Osteoblast (primary cell): ENCODE measurements at regions not wholly inside any gene's neighbourhood (a gene's known extent, or its start where the extent isn't known, plus 50 kb on each side); places are given as distances from the start of the nearest gene placed in this dataset.

Experiments used
- DNase-seq: peaks from one replicate; pipeline ENCODE4 v3.0.0; 2011; ENCODE audit warnings: low spot score, mixed read lengths; ENCODE audit not compliant: insufficient read length; ENCODE audit errors: missing footprints
- H2AFZ ChIP-seq: 2 replicates; pipeline ENCODE4 v1.6.0; 2011; ENCODE audit warnings: mild to moderate bottlenecking, low read length
- H3K27ac ChIP-seq: 2 replicates; pipeline ENCODE4 v1.5.1; 2011; ENCODE audit warnings: mild to moderate bottlenecking, low read depth, low read length, moderate library complexity
- H3K27me3 ChIP-seq: 2 replicates; pipeline ENCODE4 v1.6.0; 2012; ENCODE audit warnings: mild to moderate bottlenecking, control low read depth, inconsistent platforms, low read length, moderate library complexity; ENCODE audit not compliant: insufficient read depth
- H3K36me3 ChIP-seq: 2 replicates; pipeline ENCODE4 v1.5.1; 2011; ENCODE audit warnings: mild to moderate bottlenecking, low read length, control low read depth, moderate library complexity; ENCODE audit not compliant: insufficient read depth
- H3K4me1 ChIP-seq: 2 replicates; pipeline ENCODE4 v1.5.1; 2011; ENCODE audit warnings: mild to moderate bottlenecking, low read length, control low read depth, moderate library complexity; ENCODE audit not compliant: insufficient read depth
- H3K4me2 ChIP-seq: 2 replicates; pipeline ENCODE4 v1.6.0; 2011; ENCODE audit warnings: mild to moderate bottlenecking, low read length; ENCODE audit not compliant: insufficient read depth
- H3K4me3 ChIP-seq: fragments of 200-600 bp; sonication (generic); 3 replicates; pipeline ENCODE4 v1.5.1; 2012; ENCODE audit warnings: mild to moderate bottlenecking, low read length, inconsistent platforms; ENCODE audit not compliant: insufficient read depth
- H3K79me2 ChIP-seq: 2 replicates; pipeline ENCODE4 v1.6.0; 2012; ENCODE audit warnings: mild to moderate bottlenecking, low read length, control low read depth, inconsistent platforms; ENCODE audit not compliant: insufficient read depth
- H3K9me3 ChIP-seq: 2 replicates; pipeline ENCODE4 v1.5.1; 2011; ENCODE audit warnings: low read depth, low read length, control low read depth
- H4K20me1 ChIP-seq: 2 replicates; pipeline ENCODE4 v1.6.0; 2012; ENCODE audit warnings: mild to moderate bottlenecking, low read length, control low read depth; ENCODE audit not compliant: insufficient read depth
- TF ChIP-seq, protein P1 (sequence below): IDR thresholded peaks from 2 replicates; pipeline ENCODE4 v1.5.1; 2011; ENCODE audit warnings: mild to moderate bottlenecking, low read depth, low read length, moderate library complexity; ENCODE audit errors: extremely low read depth

DNA sequence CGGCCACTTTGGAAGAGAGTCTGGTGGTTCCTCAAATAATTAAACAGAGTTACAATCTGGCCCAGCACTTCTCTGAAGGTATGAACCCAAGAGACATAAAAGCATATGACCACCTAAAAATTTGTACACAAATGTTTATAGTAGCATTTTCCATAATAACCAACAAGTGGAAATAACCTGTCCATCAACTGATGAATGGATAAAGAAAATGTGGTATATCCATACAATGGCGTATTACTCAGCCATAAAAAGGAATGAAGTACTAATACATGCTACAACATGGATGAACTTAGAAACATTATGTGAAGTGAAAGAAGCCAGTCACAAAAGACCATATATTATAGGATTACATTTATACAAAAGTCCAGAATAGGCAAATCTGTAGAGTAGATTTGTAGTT is 76.0 kb upstream of the RGPD5 start:
- H2AFZ ChIP-seq, result no peak overlapping the region
- no peaks in the 10 kb centered on the region for H3K36me3 ChIP-seq
- H3K4me1 ChIP-seq, result no peaks in the 10 kb centered on the region
- no peak overlapping the region for H3K4me2 ChIP-seq
- H3K4me3 ChIP-seq, result no peak overlapping the region
- peaks cover 3% of the 10 kb centered on the region for H3K27me3 ChIP-seq
- no peak overlapping the region for H3K27ac ChIP-seq
- H3K9me3 ChIP-seq, result no peaks in the 10 kb centered on the region
- no peaks in the 10 kb centered on the region for H4K20me1 ChIP-seq
- no peak for DNase-seq
- H3K79me2 ChIP-seq, result no peaks in the 10 kb centered on the region
- TF ChIP-seq, protein P1, sequence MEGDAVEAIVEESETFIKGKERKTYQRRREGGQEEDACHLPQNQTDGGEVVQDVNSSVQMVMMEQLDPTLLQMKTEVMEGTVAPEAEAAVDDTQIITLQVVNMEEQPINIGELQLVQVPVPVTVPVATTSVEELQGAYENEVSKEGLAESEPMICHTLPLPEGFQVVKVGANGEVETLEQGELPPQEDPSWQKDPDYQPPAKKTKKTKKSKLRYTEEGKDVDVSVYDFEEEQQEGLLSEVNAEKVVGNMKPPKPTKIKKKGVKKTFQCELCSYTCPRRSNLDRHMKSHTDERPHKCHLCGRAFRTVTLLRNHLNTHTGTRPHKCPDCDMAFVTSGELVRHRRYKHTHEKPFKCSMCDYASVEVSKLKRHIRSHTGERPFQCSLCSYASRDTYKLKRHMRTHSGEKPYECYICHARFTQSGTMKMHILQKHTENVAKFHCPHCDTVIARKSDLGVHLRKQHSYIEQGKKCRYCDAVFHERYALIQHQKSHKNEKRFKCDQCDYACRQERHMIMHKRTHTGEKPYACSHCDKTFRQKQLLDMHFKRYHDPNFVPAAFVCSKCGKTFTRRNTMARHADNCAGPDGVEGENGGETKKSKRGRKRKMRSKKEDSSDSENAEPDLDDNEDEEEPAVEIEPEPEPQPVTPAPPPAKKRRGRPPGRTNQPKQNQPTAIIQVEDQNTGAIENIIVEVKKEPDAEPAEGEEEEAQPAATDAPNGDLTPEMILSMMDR, result no peak

DNA sequence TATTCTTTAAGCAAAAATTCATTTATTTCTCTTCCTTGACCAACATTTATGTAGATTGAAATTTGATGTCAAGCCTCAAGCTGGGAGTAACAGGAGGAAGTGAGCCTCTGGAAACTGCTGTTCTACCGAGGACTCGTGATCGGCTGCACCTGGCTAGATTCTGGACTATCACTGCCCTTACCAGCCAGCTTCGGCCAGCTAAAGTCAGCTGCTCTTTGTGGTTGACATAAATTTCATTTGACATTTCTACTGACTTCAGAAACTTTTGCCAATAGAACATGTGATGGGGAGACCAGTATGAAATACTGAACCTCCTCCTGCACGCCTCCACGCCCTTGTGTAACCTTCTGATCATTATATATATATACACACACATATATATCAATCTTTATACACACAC is 74.2 kb upstream of the RGPD5 start:
- Histone ChIP-seq H3K36me3 (no peaks in the 10 kb centered on the region), H3K4me1 (no peaks in the 10 kb centered on the region), H3K9me3 (no peaks in the 10 kb centered on the region), H3K4me2 (no peak overlapping the region), H4K20me1 (no peaks in the 10 kb centered on the region), H3K27ac (no peak overlapping the region), H2AFZ (no peak overlapping the region), H3K4me3 (no peak overlapping the region), H3K79me2 (no peaks in the 10 kb centered on the region), H3K27me3 (peaks cover 7% of the 10 kb centered on the region)
- no peak for DNase-seq
- TF ChIP-seq, protein P1, result no peak

DNA sequence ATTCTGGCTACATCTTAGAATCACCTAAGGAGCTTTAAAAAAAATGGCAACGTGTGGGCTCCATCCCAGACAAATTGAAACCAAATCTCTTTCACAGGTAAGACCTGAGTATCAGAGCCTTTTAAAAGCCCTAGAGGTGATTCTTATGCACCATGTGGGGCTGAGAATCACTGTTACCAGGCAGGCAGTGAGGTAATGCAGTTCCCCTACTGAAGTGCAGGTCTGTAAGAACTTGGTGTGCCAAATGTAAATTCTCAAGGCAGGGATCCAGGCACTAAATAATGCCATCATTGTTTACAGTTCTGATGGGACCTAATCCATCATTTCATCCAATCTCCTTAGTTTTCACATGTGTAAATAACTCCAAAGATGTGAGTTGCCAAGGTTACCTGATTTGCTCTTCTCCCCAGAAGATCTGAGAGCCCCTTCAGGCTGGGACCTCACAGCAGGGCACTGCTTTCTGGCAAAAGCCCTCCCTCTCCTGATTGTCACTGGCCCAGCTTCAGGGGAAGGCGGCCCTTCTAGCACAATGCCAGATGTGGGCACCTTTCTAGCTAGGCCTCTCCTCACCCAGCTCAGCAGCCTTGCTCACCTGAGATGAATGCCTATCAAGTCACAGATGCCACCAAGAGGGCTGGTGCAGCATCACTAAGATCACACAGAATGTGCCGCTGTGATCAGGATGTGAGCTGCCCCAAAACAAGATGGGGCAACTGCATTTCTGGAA is 73.6 kb upstream of the RGPD5 start:
- DNase-seq, result no peak
- H3K9me3 ChIP-seq, result no peaks in the 10 kb centered on the region
- H3K4me3 ChIP-seq, result no peak overlapping the region
- peaks cover 14% of the 10 kb centered on the region for H3K27me3 ChIP-seq
- H2AFZ ChIP-seq, result no peak overlapping the region
- no peaks in the 10 kb centered on the region for H3K4me1 ChIP-seq
- TF ChIP-seq, protein P1, result no peak
- H3K4me2 ChIP-seq, result no peak overlapping the region
- no peak overlapping the region for H3K27ac ChIP-seq
- no peaks in the 10 kb centered on the region for H3K79me2 ChIP-seq
- H3K36me3 ChIP-seq, result no peaks in the 10 kb centered on the region
- H4K20me1 ChIP-seq, result no peaks in the 10 kb centered on the region

DNA sequence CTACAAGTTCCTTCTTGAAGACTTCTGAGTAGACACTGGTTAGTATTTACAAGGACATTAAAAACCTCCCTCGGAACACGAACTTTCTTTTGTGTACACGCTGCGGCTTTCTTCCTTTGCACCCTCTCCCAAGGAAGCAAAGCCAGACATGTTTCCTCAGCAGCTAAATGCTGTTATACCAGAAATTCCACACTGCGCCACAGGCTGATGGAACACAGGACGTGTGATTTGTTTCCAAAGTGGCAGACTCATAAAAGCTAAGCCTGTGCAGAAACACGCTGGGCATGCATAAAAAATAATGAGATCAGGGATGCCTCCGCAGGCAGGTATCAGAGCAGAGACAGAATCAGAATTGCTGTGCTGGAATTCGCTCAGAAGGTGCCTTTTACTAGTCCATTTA is 73.0 kb upstream of the RGPD5 start:
- no peak overlapping the region for H3K27ac ChIP-seq
- no peak overlapping the region for H2AFZ ChIP-seq
- H3K4me2 ChIP-seq, result no peak overlapping the region
- H3K27me3 ChIP-seq, result peaks cover 16% of the 10 kb centered on the region
- no peaks in the 10 kb centered on the region for H3K36me3 ChIP-seq
- H4K20me1 ChIP-seq, result no peaks in the 10 kb centered on the region
- TF ChIP-seq, protein P1, result no peak
- H3K4me1 ChIP-seq, result no peaks in the 10 kb centered on the region
- no peak for DNase-seq
- H3K4me3 ChIP-seq, result no peak overlapping the region
- H3K9me3 ChIP-seq, result no peaks in the 10 kb centered on the region
- no peaks in the 10 kb centered on the region for H3K79me2 ChIP-seq
